Panc1 (cell line): ENCODE measurements at regions not wholly inside any gene's neighbourhood (a gene's known extent, or its start where the extent isn't known, plus 50 kb on each side); places are given as distances from the start of the nearest gene placed in this dataset.

ENCODE experiments used
- ATAC-seq: fragments of 200-7000 bp; cut with Tn5 transposase; 2 replicates; pipeline ENCODE4 v1.9.1; 2020; ENCODE audit warnings: mild to moderate bottlenecking, moderate library complexity
- BruUV-seq: library from RNA; stranded (reverse); fragments of 400-500 nt; replicated peaks from 2 replicates; lab custom pipeline; 2021; lab: Mats Ljungman, UMichigan
- CTCF ChIA-PET: fragments of 300-600 bp; sonication (Branson Sonifier 250); formaldehyde crosslinking; loops from one replicate; lab custom pipeline; 2022; ENCODE audit warnings: antibody characterized with exemption; lab: Charles Lee
- POLR2A ChIA-PET: fragments of 300-600 bp; sonication (Branson Sonifier 250); formaldehyde crosslinking; loops from one replicate; lab custom pipeline; 2022; ENCODE audit warnings: antibody characterized with exemption; lab: Charles Lee
- DNase-seq: peaks from one replicate; pipeline ENCODE4 v3.0.0-alpha.2; 2010; ENCODE audit warnings: low read depth, low spot score
- H3K27ac ChIP-seq: 2 replicates; pipeline ENCODE4 v1.5.1; 2011; ENCODE audit warnings: mild to moderate bottlenecking, low read length, inconsistent platforms
- H3K27me3 ChIP-seq: fragments of 200-500 bp; sonication (Bioruptor generic); 2 replicates; pipeline ENCODE4 v1.6.0; 2014; ENCODE audit warnings: low read length, inconsistent platforms; ENCODE audit not compliant: control insufficient read depth, insufficient read depth
- H3K36me3 ChIP-seq: fragments of 200-500 bp; sonication (Bioruptor generic); 2 replicates; pipeline ENCODE4 v1.5.1; 2014; ENCODE audit warnings: inconsistent platforms, mild to moderate bottlenecking, low read length, moderate library complexity; ENCODE audit not compliant: control insufficient read depth, insufficient read depth
- H3K4me1 ChIP-seq: 2 replicates; pipeline ENCODE4 v1.5.1; 2011; ENCODE audit warnings: inconsistent platforms, mild to moderate bottlenecking, low read length, moderate library complexity; ENCODE audit not compliant: control insufficient read depth, insufficient read depth
- H3K4me3 ChIP-seq, 2 experiments: 2 replicates each; pipeline ENCODE4 v1.5.1; 2011 to 2012; ENCODE audit warnings: low read depth in 2 of 2, low read length in 2 of 2, mild to moderate bottlenecking in 2 of 2, inconsistent platforms in 1 of 2, moderate library complexity in 1 of 2
- H3K9me3 ChIP-seq: fragments of 200-500 bp; sonication (Bioruptor generic); 2 replicates; pipeline ENCODE4 v1.5.1; 2014; ENCODE audit warnings: low read depth, mild to moderate bottlenecking, inconsistent platforms, low read length, moderate library complexity; ENCODE audit not compliant: control insufficient read depth, insufficient read depth
- POLR2AphosphoS5 ChIP-seq: IDR thresholded peaks from 2 replicates; pipeline ENCODE4 v1.6.1; 2012; ENCODE audit warnings: mild to moderate bottlenecking, low read depth, low read length, moderate library complexity
- SIN3A ChIP-seq: IDR thresholded peaks from 2 replicates; pipeline ENCODE4 v1.6.1; 2012; ENCODE audit warnings: low read depth, mild to moderate bottlenecking, low read length, moderate library complexity, borderline replicate concordance; ENCODE audit not compliant: insufficient read depth
- TCF7L2 ChIP-seq: IDR thresholded peaks from 2 replicates; pipeline ENCODE4 v1.6.1; 2011; ENCODE audit warnings: mild to moderate bottlenecking, low read depth, low read length, inconsistent platforms
- in situ Hi-C: cut with HindIII; loops from 2 replicates; pipeline ENCODE4 v1.10.0; 2016; ENCODE audit warnings: low sequenced_read_pairs, low pct_unique_long_range_greater_than_20kb
- intact Hi-C: fragments of 100-400 bp; cut with micrococcal nuclease; formaldehyde crosslinking; loops from one replicate; pipeline ENCODE4 v1.10.0; 2022; ENCODE audit not compliant: unreplicated experiment
- TF ChIP-seq, protein P1 (sequence below): fragments of 450-650 bp; IDR thresholded peaks from 2 replicates; pipeline ENCODE4 v1.5.1; 2017; ENCODE audit warnings: mild to moderate bottlenecking
- TF ChIP-seq, protein P2 (sequence below), 2 experiments: IDR thresholded peaks; 2 replicates each; pipeline ENCODE4 v1.6.1; 2011 to 2012; ENCODE audit warnings: low read depth in 2 of 2, control low read depth in 1 of 2, low read length in 1 of 2, mild to moderate bottlenecking in 1 of 2, moderate library complexity in 1 of 2; ENCODE audit not compliant: insufficient read depth in 1 of 2

DNA sequence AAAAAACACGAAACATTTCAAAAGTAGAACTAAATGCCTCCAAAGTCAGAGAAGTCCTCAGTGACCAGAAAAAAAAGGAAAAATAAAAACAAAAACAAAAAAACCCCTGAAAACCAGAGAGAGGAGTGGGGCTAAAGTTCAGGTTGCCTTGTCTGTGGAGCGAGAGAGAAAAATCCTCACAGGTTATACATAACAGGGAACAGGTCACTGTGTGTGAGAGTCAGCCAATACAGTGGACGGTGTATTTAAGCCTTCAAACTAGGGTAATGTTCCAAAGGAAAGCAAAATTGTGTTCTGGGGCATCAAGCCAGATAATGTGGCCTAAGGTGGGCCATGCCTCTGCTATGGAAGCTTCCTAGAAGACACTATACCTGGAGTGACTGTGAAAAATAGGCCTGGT lies 216.1 kb upstream of the SUCLG2 start:
- intact Hi-C loops, result no loop called here
- BruUV-seq, result no TSS peak
- ChIA-PET CTCF (no interaction called here), POLR2A (no interaction called here)
- in situ Hi-C loops, result no loop called here
- TF ChIP-seq POLR2AphosphoS5 (no peak), TCF7L2 (no peak), SIN3A (no peak)
- TF ChIP-seq, protein P1, sequence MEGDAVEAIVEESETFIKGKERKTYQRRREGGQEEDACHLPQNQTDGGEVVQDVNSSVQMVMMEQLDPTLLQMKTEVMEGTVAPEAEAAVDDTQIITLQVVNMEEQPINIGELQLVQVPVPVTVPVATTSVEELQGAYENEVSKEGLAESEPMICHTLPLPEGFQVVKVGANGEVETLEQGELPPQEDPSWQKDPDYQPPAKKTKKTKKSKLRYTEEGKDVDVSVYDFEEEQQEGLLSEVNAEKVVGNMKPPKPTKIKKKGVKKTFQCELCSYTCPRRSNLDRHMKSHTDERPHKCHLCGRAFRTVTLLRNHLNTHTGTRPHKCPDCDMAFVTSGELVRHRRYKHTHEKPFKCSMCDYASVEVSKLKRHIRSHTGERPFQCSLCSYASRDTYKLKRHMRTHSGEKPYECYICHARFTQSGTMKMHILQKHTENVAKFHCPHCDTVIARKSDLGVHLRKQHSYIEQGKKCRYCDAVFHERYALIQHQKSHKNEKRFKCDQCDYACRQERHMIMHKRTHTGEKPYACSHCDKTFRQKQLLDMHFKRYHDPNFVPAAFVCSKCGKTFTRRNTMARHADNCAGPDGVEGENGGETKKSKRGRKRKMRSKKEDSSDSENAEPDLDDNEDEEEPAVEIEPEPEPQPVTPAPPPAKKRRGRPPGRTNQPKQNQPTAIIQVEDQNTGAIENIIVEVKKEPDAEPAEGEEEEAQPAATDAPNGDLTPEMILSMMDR, result no peak
- TF ChIP-seq, protein P2, sequence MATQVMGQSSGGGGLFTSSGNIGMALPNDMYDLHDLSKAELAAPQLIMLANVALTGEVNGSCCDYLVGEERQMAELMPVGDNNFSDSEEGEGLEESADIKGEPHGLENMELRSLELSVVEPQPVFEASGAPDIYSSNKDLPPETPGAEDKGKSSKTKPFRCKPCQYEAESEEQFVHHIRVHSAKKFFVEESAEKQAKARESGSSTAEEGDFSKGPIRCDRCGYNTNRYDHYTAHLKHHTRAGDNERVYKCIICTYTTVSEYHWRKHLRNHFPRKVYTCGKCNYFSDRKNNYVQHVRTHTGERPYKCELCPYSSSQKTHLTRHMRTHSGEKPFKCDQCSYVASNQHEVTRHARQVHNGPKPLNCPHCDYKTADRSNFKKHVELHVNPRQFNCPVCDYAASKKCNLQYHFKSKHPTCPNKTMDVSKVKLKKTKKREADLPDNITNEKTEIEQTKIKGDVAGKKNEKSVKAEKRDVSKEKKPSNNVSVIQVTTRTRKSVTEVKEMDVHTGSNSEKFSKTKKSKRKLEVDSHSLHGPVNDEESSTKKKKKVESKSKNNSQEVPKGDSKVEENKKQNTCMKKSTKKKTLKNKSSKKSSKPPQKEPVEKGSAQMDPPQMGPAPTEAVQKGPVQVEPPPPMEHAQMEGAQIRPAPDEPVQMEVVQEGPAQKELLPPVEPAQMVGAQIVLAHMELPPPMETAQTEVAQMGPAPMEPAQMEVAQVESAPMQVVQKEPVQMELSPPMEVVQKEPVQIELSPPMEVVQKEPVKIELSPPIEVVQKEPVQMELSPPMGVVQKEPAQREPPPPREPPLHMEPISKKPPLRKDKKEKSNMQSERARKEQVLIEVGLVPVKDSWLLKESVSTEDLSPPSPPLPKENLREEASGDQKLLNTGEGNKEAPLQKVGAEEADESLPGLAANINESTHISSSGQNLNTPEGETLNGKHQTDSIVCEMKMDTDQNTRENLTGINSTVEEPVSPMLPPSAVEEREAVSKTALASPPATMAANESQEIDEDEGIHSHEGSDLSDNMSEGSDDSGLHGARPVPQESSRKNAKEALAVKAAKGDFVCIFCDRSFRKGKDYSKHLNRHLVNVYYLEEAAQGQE (IDR thresholded peaks at IDR 0.05; ENCODE audit: insufficient read depth in 1 of 2, low read depth in 2 of 2, low read length in 1 of 2), result no peak
- H3K4me1 ChIP-seq, result no peaks in the 10 kb centered on the region
- DNase-seq (no peak), ATAC-seq (no peak)
- no peaks in the 10 kb centered on the region for H3K27me3 ChIP-seq
- H3K4me3 ChIP-seq, result no peak overlapping the region
- no peaks in the 10 kb centered on the region for H3K36me3 ChIP-seq
- no peak overlapping the region for H3K27ac ChIP-seq
- no peaks in the 10 kb centered on the region for H3K9me3 ChIP-seq

GRCh38 chr3:67866571-67866970 lies 212.2 kb upstream of the SUCLG2 start:
- ATAC-seq (no peak), DNase-seq (no peak)
- ChIA-PET CTCF (no interaction called here), POLR2A (no interaction called here)
- no peaks in the 10 kb centered on the region for H3K9me3 ChIP-seq
- H3K4me3 ChIP-seq, result no peak overlapping the region
- H3K36me3 ChIP-seq, result no peaks in the 10 kb centered on the region
- no peaks in the 10 kb centered on the region for H3K4me1 ChIP-seq
- TF ChIP-seq POLR2AphosphoS5 (no peak), TCF7L2 (no peak), SIN3A (no peak)
- TF ChIP-seq, protein P1, result no peak
- TF ChIP-seq, protein P2 (IDR thresholded peaks at IDR 0.05; ENCODE audit: insufficient read depth in 1 of 2, low read depth in 2 of 2, low read length in 1 of 2), result no peak
- in situ Hi-C loops, result no loop called here
- intact Hi-C loops, result no loop called here
- BruUV-seq, result no TSS peak
- H3K27ac ChIP-seq, result no peak overlapping the region
- no peaks in the 10 kb centered on the region for H3K27me3 ChIP-seq
